ENCODE measurements at regions not wholly inside any gene's neighbourhood (a gene's known extent, or its start where the extent isn't known, plus 50 kb on each side); places are given as distances from the start of the nearest gene placed in this dataset.
A peak's percentile ranks its signal among the peaks of the same experiment; 100 is the strongest.

DNA sequence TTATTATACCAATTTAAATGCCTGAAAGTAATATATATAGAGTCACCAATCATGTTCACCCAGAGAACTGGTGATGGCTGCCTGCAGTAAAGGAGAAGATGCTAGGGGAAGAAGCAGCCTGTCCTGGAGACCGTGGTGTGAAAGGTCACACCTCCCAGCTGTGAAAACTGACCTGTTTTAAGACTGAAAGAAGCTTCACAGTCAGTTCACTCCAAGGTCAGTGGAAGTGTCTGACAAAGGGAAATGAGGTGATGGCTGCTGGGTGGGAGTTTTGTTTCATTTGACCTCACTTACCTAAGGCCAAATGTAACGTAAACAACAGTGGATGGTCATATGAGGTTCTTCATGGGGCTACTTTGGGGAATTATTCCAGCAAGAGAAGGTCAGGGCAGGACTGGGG is 352.1 kb upstream of the GATB start (continued):
- TF ChIP-seq, protein P1, sequence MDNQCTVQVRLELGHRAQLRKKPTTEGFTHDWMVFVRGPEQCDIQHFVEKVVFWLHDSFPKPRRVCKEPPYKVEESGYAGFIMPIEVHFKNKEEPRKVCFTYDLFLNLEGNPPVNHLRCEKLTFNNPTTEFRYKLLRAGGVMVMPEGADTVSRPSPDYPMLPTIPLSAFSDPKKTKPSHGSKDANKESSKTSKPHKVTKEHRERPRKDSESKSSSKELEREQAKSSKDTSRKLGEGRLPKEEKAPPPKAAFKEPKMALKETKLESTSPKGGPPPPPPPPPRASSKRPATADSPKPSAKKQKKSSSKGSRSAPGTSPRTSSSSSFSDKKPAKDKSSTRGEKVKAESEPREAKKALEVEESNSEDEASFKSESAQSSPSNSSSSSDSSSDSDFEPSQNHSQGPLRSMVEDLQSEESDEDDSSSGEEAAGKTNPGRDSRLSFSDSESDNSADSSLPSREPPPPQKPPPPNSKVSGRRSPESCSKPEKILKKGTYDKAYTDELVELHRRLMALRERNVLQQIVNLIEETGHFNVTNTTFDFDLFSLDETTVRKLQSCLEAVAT (IDR thresholded peaks at IDR 0.05): no peak
- TF ChIP-seq MXI1 (IDR thresholded peaks at IDR 0.05; ENCODE audit: low read depth, low read length): no peak
- no peak for TF ChIP-seq ZNF24 (IDR thresholded peaks at IDR 0.05)
- no peak for TF ChIP-seq SUZ12 (IDR thresholded peaks at IDR 0.05; ENCODE audit: unreplicated experiment)
- peak in 1 of 2 experiments; percentile 45; a peak in 1 of 4 replicates for TF ChIP-seq ETV6 (conservative IDR thresholded peaks at IDR 0.05 in 1 of 2, IDR thresholded peaks at IDR 0.05 in 1 of 2; ENCODE audit: borderline replicate concordance in 1 of 2, low read depth in 1 of 2)
- 0 out of 2 replicates have a peak, but pooled peaks have one; percentile 31 for TF ChIP-seq RUNX3 (IDR thresholded peaks at IDR 0.05; ENCODE audit: low read length)
- TF ChIP-seq ATF7 (IDR thresholded peaks at IDR 0.05; ENCODE audit: low read depth): 0 out of 2 replicates have a peak, but pooled peaks have one; percentile 24
- TF ChIP-seq SIN3A (IDR thresholded peaks at IDR 0.05; ENCODE audit: low read depth, low read length): no peak
- TF ChIP-seq, protein P2, sequence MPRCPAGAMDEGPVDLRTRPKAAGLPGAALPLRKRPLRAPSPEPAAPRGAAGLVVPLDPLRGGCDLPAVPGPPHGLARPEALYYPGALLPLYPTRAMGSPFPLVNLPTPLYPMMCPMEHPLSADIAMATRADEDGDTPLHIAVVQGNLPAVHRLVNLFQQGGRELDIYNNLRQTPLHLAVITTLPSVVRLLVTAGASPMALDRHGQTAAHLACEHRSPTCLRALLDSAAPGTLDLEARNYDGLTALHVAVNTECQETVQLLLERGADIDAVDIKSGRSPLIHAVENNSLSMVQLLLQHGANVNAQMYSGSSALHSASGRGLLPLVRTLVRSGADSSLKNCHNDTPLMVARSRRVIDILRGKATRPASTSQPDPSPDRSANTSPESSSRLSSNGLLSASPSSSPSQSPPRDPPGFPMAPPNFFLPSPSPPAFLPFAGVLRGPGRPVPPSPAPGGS (IDR thresholded peaks at IDR 0.05; ENCODE audit: borderline replicate concordance, insufficient read depth, low read depth, low read length, poor library complexity, severe bottlenecking): no peak
- 0 out of 2 replicates have a peak, but pooled peaks have one; percentile 31 for TF ChIP-seq CREB1 (IDR thresholded peaks at IDR 0.05; ENCODE audit: low read depth)
- TF ChIP-seq BHLHE40 (IDR thresholded peaks at IDR 0.05; ENCODE audit: borderline replicate concordance in 1 of 2, low read depth in 2 of 2, low read length in 1 of 2): no peak
- TF ChIP-seq FOS (IDR thresholded peaks at IDR 0.05; ENCODE audit: borderline replicate concordance, extremely low read depth, insufficient read length): no peak
- TF ChIP-seq, protein P3, sequence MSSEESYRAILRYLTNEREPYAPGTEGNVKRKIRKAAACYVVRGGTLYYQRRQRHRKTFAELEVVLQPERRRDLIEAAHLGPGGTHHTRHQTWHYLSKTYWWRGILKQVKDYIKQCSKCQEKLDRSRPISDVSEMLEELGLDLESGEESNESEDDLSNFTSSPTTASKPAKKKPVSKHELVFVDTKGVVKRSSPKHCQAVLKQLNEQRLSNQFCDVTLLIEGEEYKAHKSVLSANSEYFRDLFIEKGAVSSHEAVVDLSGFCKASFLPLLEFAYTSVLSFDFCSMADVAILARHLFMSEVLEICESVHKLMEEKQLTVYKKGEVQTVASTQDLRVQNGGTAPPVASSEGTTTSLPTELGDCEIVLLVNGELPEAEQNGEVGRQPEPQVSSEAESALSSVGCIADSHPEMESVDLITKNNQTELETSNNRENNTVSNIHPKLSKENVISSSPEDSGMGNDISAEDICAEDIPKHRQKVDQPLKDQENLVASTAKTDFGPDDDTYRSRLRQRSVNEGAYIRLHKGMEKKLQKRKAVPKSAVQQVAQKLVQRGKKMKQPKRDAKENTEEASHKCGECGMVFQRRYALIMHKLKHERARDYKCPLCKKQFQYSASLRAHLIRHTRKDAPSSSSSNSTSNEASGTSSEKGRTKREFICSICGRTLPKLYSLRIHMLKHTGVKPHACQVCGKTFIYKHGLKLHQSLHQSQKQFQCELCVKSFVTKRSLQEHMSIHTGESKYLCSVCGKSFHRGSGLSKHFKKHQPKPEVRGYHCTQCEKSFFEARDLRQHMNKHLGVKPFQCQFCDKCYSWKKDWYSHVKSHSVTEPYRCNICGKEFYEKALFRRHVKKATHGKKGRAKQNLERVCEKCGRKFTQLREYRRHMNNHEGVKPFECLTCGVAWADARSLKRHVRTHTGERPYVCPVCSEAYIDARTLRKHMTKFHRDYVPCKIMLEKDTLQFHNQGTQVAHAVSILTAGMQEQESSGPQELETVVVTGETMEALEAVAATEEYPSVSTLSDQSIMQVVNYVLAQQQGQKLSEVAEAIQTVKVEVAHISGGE (CRISPR knock-in tag; IDR thresholded peaks at IDR 0.05): no peak
- no peak for TF ChIP-seq JUNB (IDR thresholded peaks at IDR 0.05)
- no peak for TF ChIP-seq NRF1 (conservative IDR thresholded peaks at IDR 0.05; ENCODE audit: low read depth, low read length)
- TF ChIP-seq, protein P4, sequence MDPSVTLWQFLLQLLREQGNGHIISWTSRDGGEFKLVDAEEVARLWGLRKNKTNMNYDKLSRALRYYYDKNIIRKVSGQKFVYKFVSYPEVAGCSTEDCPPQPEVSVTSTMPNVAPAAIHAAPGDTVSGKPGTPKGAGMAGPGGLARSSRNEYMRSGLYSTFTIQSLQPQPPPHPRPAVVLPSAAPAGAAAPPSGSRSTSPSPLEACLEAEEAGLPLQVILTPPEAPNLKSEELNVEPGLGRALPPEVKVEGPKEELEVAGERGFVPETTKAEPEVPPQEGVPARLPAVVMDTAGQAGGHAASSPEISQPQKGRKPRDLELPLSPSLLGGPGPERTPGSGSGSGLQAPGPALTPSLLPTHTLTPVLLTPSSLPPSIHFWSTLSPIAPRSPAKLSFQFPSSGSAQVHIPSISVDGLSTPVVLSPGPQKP (IDR thresholded peaks at IDR 0.05; ENCODE audit: low read depth, low read length): no peak
- TF ChIP-seq TCF3 (IDR thresholded peaks at IDR 0.05; ENCODE audit: borderline replicate concordance, insufficient read depth, low read depth, low read length): no peak
- no peak for TF ChIP-seq ZBED1 (IDR thresholded peaks at IDR 0.05; ENCODE audit: borderline replicate concordance)
- TF ChIP-seq, protein P5, sequence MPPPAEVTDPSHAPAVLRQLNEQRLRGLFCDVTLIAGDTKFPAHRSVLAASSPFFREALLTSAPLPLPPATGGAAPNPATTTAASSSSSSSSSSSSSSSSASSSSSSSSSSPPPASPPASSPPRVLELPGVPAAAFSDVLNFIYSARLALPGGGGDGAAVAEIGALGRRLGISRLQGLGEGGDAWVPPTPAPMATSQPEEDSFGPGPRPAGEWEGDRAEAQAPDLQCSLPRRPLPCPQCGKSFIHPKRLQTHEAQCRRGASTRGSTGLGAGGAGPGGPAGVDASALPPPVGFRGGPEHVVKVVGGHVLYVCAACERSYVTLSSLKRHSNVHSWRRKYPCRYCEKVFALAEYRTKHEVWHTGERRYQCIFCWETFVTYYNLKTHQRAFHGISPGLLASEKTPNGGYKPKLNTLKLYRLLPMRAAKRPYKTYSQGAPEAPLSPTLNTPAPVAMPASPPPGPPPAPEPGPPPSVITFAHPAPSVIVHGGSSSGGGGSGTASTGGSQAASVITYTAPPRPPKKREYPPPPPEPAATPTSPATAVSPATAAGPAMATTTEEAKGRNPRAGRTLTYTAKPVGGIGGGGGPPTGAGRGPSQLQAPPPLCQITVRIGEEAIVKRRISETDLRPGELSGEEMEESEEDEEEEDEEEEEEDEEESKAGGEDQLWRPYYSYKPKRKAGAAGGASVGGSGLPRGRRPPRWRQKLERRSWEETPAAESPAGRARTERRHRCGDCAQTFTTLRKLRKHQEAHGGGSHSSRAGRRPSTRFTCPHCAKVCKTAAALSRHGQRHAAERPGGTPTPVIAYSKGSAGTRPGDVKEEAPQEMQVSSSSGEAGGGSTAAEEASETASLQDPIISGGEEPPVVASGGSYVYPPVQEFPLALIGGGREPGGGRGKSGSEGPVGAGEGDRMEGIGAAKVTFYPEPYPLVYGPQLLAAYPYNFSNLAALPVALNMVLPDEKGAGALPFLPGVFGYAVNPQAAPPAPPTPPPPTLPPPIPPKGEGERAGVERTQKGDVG (CRISPR knock-in tag; IDR thresholded peaks at IDR 0.05): no peak
- no peak for TF ChIP-seq SMC3 (IDR thresholded peaks at IDR 0.05; ENCODE audit: borderline replicate concordance, low read length)

All from GM12878 (cell line).